CD4-positive, alpha-beta T cell treated with Interleukin-4 for 1 hour (primary cell): ENCODE measurements at regions not wholly inside any gene's neighbourhood (a gene's known extent, or its start where the extent isn't known, plus 50 kb on each side); places are given as distances from the start of the nearest gene placed in this dataset.
A peak's percentile ranks its signal among the peaks of the same experiment; 100 is the strongest.
"Not testable (repeated sequence)": the region's sequence is repeated elsewhere in the genome, so short reads cannot be mapped to it uniquely, and the experiment has no call there.

Experiments
- DNase-seq, 2 donors: peaks; one replicate each; pipeline ENCODE4 v3.0.0-alpha.2; 2020 to 2022

- no peak for DNase-seq
Measured at GRCh38 chr3:152583963-152584362, 251.0 kb upstream of the P2RY1 start.

- DNase-seq = no peak
Measured at GRCh38 chr3:152586974-152587373, 248.0 kb upstream of the P2RY1 start.

- no peak for DNase-seq
Measured at GRCh38 chr3:152587861-152588260, 247.1 kb upstream of the P2RY1 start.

- DNase-seq = no peak
Measured at GRCh38 chr3:152589644-152590043, 245.3 kb upstream of the P2RY1 start.

GRCh38 chr3:152591515-152591914, 243.4 kb upstream of the P2RY1 start:
- DNase-seq = no peak

GRCh38 chr3:152593242-152593641, 241.7 kb upstream of the P2RY1 start:
- DNase-seq = no peak

GRCh38 chr3:152595975-152596821, 238.7 kb upstream of the P2RY1 start:
- DNase-seq = peak in 1 of 2 donors; percentile 31

- DNase-seq = not testable (repeated sequence)
Measured at GRCh38 chr3:152596832-152597231, 238.1 kb upstream of the P2RY1 start.

GRCh38 chr3:152606146-152606545, 228.8 kb upstream of the P2RY1 start:
- no peak for DNase-seq

- DNase-seq = no peak
Measured at GRCh38 chr3:152607179-152607578, 227.8 kb upstream of the P2RY1 start.

- no peak for DNase-seq
Measured at GRCh38 chr3:152608696-152609594, 226.0 kb upstream of the P2RY1 start.

- no peak for DNase-seq
Measured at GRCh38 chr3:152609891-152610290, 225.0 kb upstream of the P2RY1 start.

GRCh38 chr3:152610622-152611021, 224.3 kb upstream of the P2RY1 start:
- DNase-seq = no peak

GRCh38 chr3:152611905-152612304, 223.0 kb upstream of the P2RY1 start:
- DNase-seq = no peak

GRCh38 chr3:152613851-152614250, 221.1 kb upstream of the P2RY1 start:
- no peak for DNase-seq

- no peak for DNase-seq
Measured at GRCh38 chr3:152615681-152616080, 219.2 kb upstream of the P2RY1 start.

GRCh38 chr3:152617609-152618008, 217.3 kb upstream of the P2RY1 start:
- DNase-seq = no peak

- DNase-seq = no peak
Measured at GRCh38 chr3:152618529-152618928, 216.4 kb upstream of the P2RY1 start.

- no peak for DNase-seq
Measured at GRCh38 chr3:152619691-152620090, 215.2 kb upstream of the P2RY1 start.

GRCh38 chr3:152620395-152620794, 214.5 kb upstream of the P2RY1 start:
- DNase-seq = no peak

GRCh38 chr3:152621006-152621868, 213.7 kb upstream of the P2RY1 start:
- no peak for DNase-seq

- no peak for DNase-seq
Measured at GRCh38 chr3:152621967-152622810, 212.7 kb upstream of the P2RY1 start.
